CD4-positive, alpha-beta memory T cell (primary cell): ENCODE measurements at regions not wholly inside any gene's neighbourhood (a gene's known extent, or its start where the extent isn't known, plus 50 kb on each side); places are given as distances from the start of the nearest gene placed in this dataset.

Experiments used
- CTCF ChIA-PET: fragments of 350-600 bp; sonication (Branson Sonifier 250); formaldehyde crosslinking; loops from one replicate; lab custom pipeline; 2021; ENCODE audit warnings: inconsistent platforms; ENCODE audit not compliant: partially characterized antibody; lab: Charles Lee
- POLR2A ChIA-PET: fragments of 350-600 bp; sonication (Branson Sonifier 250); formaldehyde crosslinking; loops from one replicate; lab custom pipeline; 2021; ENCODE audit not compliant: partially characterized antibody; lab: Charles Lee
- DNase-seq, 5 donors: peaks; one replicate each; pipeline versions ENCODE4 v3.0.0 to v3.0.0-alpha.2; 2020 to 2022; ENCODE audit warnings: mixed read lengths in 1 of 5
- H3K27ac ChIP-seq: one replicate; pipeline ENCODE4 v1.7.0; 2013; ENCODE audit warnings: low read depth, low read length
- H3K27me3 ChIP-seq: 2 replicates; pipeline ENCODE4 v1.7.0; 2013; ENCODE audit warnings: mild to moderate bottlenecking, low read length, moderate library complexity; ENCODE audit not compliant: insufficient read depth
- H3K36me3 ChIP-seq: 2 replicates; pipeline ENCODE4 v1.7.0; 2013; ENCODE audit warnings: mild to moderate bottlenecking, low read length, moderate library complexity; ENCODE audit not compliant: insufficient read depth
- H3K4me1 ChIP-seq: 2 replicates; pipeline ENCODE4 v1.7.0; 2013; ENCODE audit warnings: mild to moderate bottlenecking, low read length, moderate library complexity; ENCODE audit not compliant: insufficient read depth
- H3K4me3 ChIP-seq, 2 donors: one replicate each; pipeline ENCODE4 v1.7.0; 2013; ENCODE audit warnings: low read length in 2 of 2, mild to moderate bottlenecking in 1 of 2
- H3K9me3 ChIP-seq, 2 donors: one replicate each; pipeline ENCODE4 v1.7.0; 2013; ENCODE audit warnings: low read length in 2 of 2, control low read depth in 1 of 2; ENCODE audit not compliant: control insufficient read depth in 1 of 2
- H3K27ac Mint-ChIP-seq, 7 donors: one replicate each; pipeline ENCODE4 v1.8.0; 2020 to 2021; ENCODE audit warnings: mixed read lengths in 7 of 7, mild to moderate bottlenecking in 6 of 7, inconsistent platforms in 3 of 7, moderate library complexity in 3 of 7
- H3K27me3 Mint-ChIP-seq, 2 donors: one replicate each; pipeline ENCODE4 v1.8.0; 2020 to 2021; ENCODE audit warnings: mixed read lengths in 2 of 2
- H3K36me3 Mint-ChIP-seq, 2 donors: one replicate each; pipeline ENCODE4 v1.8.0; 2020 to 2021; ENCODE audit warnings: mixed read lengths in 2 of 2, inconsistent platforms in 1 of 2, mild to moderate bottlenecking in 1 of 2
- H3K4me1 Mint-ChIP-seq, 4 donors: one replicate each; pipeline ENCODE4 v1.8.0; 2020 to 2021; ENCODE audit warnings: mixed read lengths in 4 of 4, mild to moderate bottlenecking in 1 of 4
- H3K4me3 Mint-ChIP-seq, 8 donors: one replicate each; pipeline ENCODE4 v1.8.0; 2020 to 2021; ENCODE audit warnings: mixed read lengths in 8 of 8, mild to moderate bottlenecking in 7 of 8, moderate library complexity in 6 of 8, inconsistent platforms in 3 of 8
- H3K9me3 Mint-ChIP-seq, 8 donors: one replicate each; pipeline ENCODE4 v1.8.0; 2020 to 2021; ENCODE audit warnings: mixed read lengths in 8 of 8, mild to moderate bottlenecking in 5 of 8, inconsistent platforms in 3 of 8, moderate library complexity in 1 of 8
- intact Hi-C: fragments of 100-400 bp; cut with micrococcal nuclease; formaldehyde crosslinking; loops from one replicate; pipeline ENCODE4 v1.15.1; 2023

DNA sequence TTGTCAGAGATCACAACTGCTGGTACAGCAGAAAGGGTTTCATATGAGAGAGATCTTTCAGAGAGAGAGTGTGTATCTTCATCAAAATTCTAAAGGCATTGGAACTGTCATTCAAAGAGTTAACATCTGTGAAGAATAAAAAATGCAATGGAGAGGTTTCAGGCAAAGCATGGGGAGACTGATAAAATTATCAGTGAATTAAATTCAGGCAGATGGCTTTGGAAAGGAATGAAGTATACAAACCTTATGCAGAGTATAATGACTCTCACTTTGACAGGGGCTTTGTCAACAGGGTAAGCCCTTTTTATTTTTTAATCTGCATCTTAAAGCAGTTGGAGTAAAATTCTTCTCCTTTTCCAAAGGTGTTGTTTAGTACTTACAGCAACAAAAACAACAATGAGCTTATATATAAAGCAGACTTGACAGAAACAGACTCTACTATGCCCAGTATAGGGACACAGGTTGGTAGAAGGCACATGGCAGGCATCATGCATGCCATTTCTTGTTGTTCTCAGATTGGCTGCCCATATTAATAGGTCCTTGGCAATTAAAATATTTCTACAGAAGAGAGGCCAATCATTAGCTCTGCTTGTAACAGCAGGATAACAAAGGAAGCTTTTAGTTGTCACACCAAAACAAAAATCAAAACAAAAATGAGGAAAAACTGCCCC, 54.9 kb upstream of the NXPH1 start:
- H3K9me3 Mint-ChIP-seq = peaks cover 0 to 7% (median 3%) of the 10 kb centered on the region in 8 donors

DNA sequence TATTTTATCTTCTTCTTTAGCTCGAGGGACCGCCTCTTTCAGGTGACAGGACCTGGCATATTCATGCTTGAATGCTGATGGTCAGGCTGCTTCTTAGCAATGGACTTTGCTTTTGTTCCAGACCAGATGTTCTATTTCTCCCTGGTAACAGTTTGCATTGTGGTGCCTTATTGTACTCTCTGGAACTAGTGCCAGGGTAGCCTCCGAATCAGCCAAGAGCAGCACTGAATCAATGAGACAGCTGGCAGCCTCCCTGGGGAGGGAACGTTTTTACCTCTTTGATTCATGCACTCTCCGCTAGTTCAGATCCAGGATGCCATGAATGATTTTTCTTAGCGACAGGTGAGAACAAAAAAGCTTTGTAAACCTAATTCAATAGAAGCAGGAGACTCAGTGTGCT, 54.1 kb upstream of the NXPH1 start:
- intact Hi-C loops = no loop called here
- CTCF ChIA-PET = interaction anchor here (1.1 kb wide), 1 partner anchor 19 kb away, joined by 3 read pairs; no protein-coding TSS in a partner anchor

More for the DNA sequence above, 54.9 kb upstream of the NXPH1 start:
- Histone ChIP-seq H3K27me3 (no peaks in the 10 kb centered on the region), H3K36me3 (no peaks in the 10 kb centered on the region), H3K27ac (no peak overlapping the region), H3K4me1 (no peaks in the 10 kb centered on the region), H3K9me3 (no peaks in the 10 kb centered on the region), H3K4me3 (no peak overlapping the region)
- no peak for DNase-seq
- Mint-ChIP-seq H3K4me1 (no peaks in the 10 kb centered on the region), H3K27ac (no peak overlapping the region), H3K27me3 (peaks cover 4 to 9% of the 10 kb centered on the region in 2 donors), H3K36me3 (no peaks in the 10 kb centered on the region), H3K4me3 (no peak overlapping the region)
- CTCF ChIA-PET = interaction anchor here (1.1 kb wide), 1 partner anchor 18 kb away, joined by 3 read pairs; no protein-coding TSS in a partner anchor
- intact Hi-C loops = no loop called here
- POLR2A ChIA-PET = no interaction called here

DNA sequence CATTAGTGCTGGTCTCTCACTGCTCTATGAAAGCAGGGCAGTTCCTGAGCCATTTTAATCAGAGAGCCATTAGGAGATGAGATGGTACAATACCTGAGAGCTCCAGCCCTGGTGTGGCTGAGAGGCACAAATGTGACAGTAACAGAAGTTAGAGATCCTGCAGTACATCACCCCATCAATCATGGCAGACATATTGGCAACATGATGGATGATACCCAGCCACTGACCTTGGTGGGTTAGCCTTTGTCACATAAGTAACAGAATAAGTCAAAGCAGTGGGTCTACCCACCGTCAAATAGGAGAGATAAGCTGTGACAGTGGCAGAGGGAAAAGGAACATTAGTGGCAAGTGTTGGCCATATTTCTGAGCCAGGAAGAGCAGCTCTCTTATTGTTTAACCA, 53.3 kb upstream of the NXPH1 start:
- Histone ChIP-seq H3K36me3 (no peaks in the 10 kb centered on the region), H3K9me3 (no peaks in the 10 kb centered on the region), H3K4me1 (no peaks in the 10 kb centered on the region), H3K27me3 (no peaks in the 10 kb centered on the region), H3K4me3 (no peak overlapping the region), H3K27ac (no peak overlapping the region)
- intact Hi-C loops = no loop called here
- DNase-seq = no peak
- Mint-ChIP-seq H3K27me3 (peaks cover 3 to 4% of the 10 kb centered on the region in 2 donors), H3K4me3 (no peak overlapping the region), H3K4me1 (no peaks in the 10 kb centered on the region), H3K27ac (no peak overlapping the region), H3K36me3 (no peaks in the 10 kb centered on the region), H3K9me3 (peaks cover 0 to 5% (median 2%) of the 10 kb centered on the region in 8 donors)
- ChIA-PET CTCF (no interaction called here), POLR2A (no interaction called here)

More for the DNA sequence above, 54.1 kb upstream of the NXPH1 start:
- Mint-ChIP-seq H3K27ac (no peak overlapping the region), H3K36me3 (no peaks in the 10 kb centered on the region), H3K4me3 (no peak overlapping the region), H3K27me3 (peaks cover 4 to 8% of the 10 kb centered on the region in 2 donors), H3K9me3 (peaks cover 0 to 7% (median 2%) of the 10 kb centered on the region in 8 donors), H3K4me1 (no peaks in the 10 kb centered on the region)
- H3K27me3 ChIP-seq = no peaks in the 10 kb centered on the region
- POLR2A ChIA-PET = no interaction called here
- H3K27ac ChIP-seq = no peak overlapping the region
- DNase-seq = no peak
- no peaks in the 10 kb centered on the region for H3K9me3 ChIP-seq
- no peak overlapping the region for H3K4me3 ChIP-seq
- H3K4me1 ChIP-seq = no peaks in the 10 kb centered on the region
- no peaks in the 10 kb centered on the region for H3K36me3 ChIP-seq

DNA sequence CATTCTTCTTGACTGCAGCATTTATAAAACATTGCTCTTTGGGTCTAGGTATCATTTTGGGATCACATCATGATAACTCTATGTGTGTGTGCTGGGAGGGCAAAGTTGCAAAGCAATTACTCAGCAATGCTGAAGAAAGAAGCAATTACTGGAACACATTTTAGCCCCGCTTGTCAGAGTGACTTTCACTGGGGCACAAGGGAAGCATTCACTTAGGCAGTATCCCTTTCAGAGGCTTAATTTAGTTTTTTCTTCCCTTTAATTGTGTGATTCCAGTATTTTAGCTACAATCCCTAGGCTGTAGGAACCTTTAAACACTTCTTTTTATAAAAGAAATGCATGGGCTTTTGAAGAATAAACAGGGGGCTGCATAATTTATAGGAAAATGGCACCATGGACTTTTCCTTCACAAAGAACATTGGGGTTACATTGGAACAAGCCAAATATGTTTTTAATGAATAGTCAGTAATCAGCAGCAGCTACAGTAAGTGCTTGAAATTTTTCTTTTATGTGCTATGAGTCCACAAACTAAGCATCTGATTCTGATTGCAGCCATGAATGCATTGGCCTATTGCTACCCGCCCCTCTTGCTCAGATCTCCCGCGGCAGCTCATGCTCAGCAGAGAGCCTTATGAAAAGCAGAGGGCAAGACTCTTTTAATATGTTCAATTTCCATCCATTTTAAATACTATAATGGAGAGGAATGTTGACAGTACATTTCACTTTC, 51.2 kb upstream of the NXPH1 start:
- peaks cover 3 to 8% of the 10 kb centered on the region in 2 donors for H3K27me3 Mint-ChIP-seq
- no peak for DNase-seq
- H3K27me3 ChIP-seq = no peaks in the 10 kb centered on the region
- peaks cover 2 to 5% (median 4%) of the 10 kb centered on the region in 4 donors for H3K4me1 Mint-ChIP-seq
- peaks cover 2% of the 10 kb centered on the region for H3K4me1 ChIP-seq
- ChIA-PET CTCF (no interaction called here), POLR2A (no interaction called here)
- no peaks in the 10 kb centered on the region for H3K9me3 Mint-ChIP-seq
- H3K36me3 Mint-ChIP-seq = no peaks in the 10 kb centered on the region
- no peaks in the 10 kb centered on the region for H3K36me3 ChIP-seq
- no peaks in the 10 kb centered on the region for H3K9me3 ChIP-seq
- H3K27ac Mint-ChIP-seq = no peak overlapping the region
- H3K27ac ChIP-seq = no peak overlapping the region
- no peak overlapping the region for H3K4me3 ChIP-seq
- intact Hi-C loops = no loop called here
- H3K4me3 Mint-ChIP-seq = no peak overlapping the region
